GM12891 (cell line): ENCODE measurements at regions not wholly inside any gene's neighbourhood (a gene's known extent, or its start where the extent isn't known, plus 50 kb on each side); places are given as distances from the start of the nearest gene placed in this dataset.

Experiments
- PAX5 ChIP-seq: IDR thresholded peaks from 2 replicates; pipeline ENCODE4 v1.6.1; 2011; ENCODE audit warnings: low read length, moderate library complexity, mild to moderate bottlenecking; ENCODE audit not compliant: insufficient read depth, severe bottlenecking
- POLR2A ChIP-seq: IDR thresholded peaks from 2 replicates; pipeline ENCODE4 v1.6.1; 2011; ENCODE audit warnings: low read depth, low read length, control low read depth
- POLR2AphosphoS5 ChIP-seq: IDR thresholded peaks from 2 replicates; pipeline ENCODE4 v1.6.1; 2011; ENCODE audit warnings: low read depth, low read length, control low read depth
- POU2F2 ChIP-seq: IDR thresholded peaks from 2 replicates; pipeline ENCODE4 v1.6.1; 2011; ENCODE audit warnings: low read depth, mild to moderate bottlenecking, control low read depth, low read length, moderate library complexity
- SPI1 ChIP-seq: IDR thresholded peaks from 2 replicates; pipeline ENCODE4 v1.6.1; 2011; ENCODE audit warnings: low read depth, low read length, control low read depth
- TAF1 ChIP-seq: IDR thresholded peaks from 2 replicates; pipeline ENCODE4 v1.6.1; 2011; ENCODE audit warnings: low read depth, low read length, control low read depth

GRCh38 chr1:59124166-59124565 lies 172.7 kb upstream of the FGGY start:
- no peak for TF ChIP-seq POLR2AphosphoS5
- TF ChIP-seq POLR2A: no peak
- no peak for TF ChIP-seq TAF1
- TF ChIP-seq SPI1: no peak
- no peak for TF ChIP-seq POU2F2
- no peak for TF ChIP-seq PAX5
